ENCODE measurements at regions not wholly inside any gene's neighbourhood (a gene's known extent, or its start where the extent isn't known, plus 50 kb on each side); places are given as distances from the start of the nearest gene placed in this dataset.
A peak's percentile ranks its signal among the peaks of the same experiment; 100 is the strongest.
"Not testable (repeated sequence)": the region's sequence is repeated elsewhere in the genome, so short reads cannot be mapped to it uniquely, and the experiment has no call there.

- no peaks in the 10 kb centered on the region for H3K36me3 ChIP-seq (ENCODE audit: control insufficient read depth in 5 of 5, insufficient read depth in 5 of 5, low read length in 5 of 5)
- H3K27ac ChIP-seq (ENCODE audit: low read depth, low read length), result peak overlapping the region; percentile 75
- peaks cover 0 to 3% (median 3%) of the 10 kb centered on the region in 5 donors for H3K9me3 ChIP-seq (ENCODE audit: control insufficient read depth in 5 of 5, low read length in 5 of 5)
- peaks cover 4 to 27% (median 19%) of the 10 kb centered on the region in 5 donors for H3K4me1 ChIP-seq (ENCODE audit: control insufficient read depth in 5 of 5, insufficient read depth in 5 of 5, low read length in 5 of 5)
- peak overlapping the region in 2 of 5 donors; percentile 10 to 52 for H3K9ac ChIP-seq (ENCODE audit: low read length in 5 of 5)
- H3K27me3 ChIP-seq (ENCODE audit: control insufficient read depth in 5 of 5, insufficient read depth in 4 of 5, low read length in 5 of 5), result no peaks in the 10 kb centered on the region
- no peak overlapping the region for H3K4me3 ChIP-seq (ENCODE audit: low read depth in 1 of 5, low read length in 5 of 5)
These were observed 144.4 kb downstream of the PTBP2 start for GRCh38 chr1:96865731-96866685.

GRCh38 chr1:96872757-96873156 is 151.2 kb downstream of the PTBP2 start:
- no peak overlapping the region for H3K9ac ChIP-seq (ENCODE audit: low read length in 5 of 5)
- no peaks in the 10 kb centered on the region for H3K27me3 ChIP-seq (ENCODE audit: control insufficient read depth in 5 of 5, insufficient read depth in 4 of 5, low read length in 5 of 5)
- H3K9me3 ChIP-seq (ENCODE audit: control insufficient read depth in 5 of 5, low read length in 5 of 5), result peaks cover 2 to 24% (median 13%) of the 10 kb centered on the region in 5 donors
- no peaks in the 10 kb centered on the region for H3K36me3 ChIP-seq (ENCODE audit: control insufficient read depth in 5 of 5, insufficient read depth in 5 of 5, low read length in 5 of 5)
- no peaks in the 10 kb centered on the region for H3K4me1 ChIP-seq (ENCODE audit: control insufficient read depth in 5 of 5, insufficient read depth in 5 of 5, low read length in 5 of 5)
- no peak overlapping the region for H3K4me3 ChIP-seq (ENCODE audit: low read depth in 1 of 5, low read length in 5 of 5)
- no peak overlapping the region for H3K27ac ChIP-seq (ENCODE audit: low read depth, low read length)

DNA sequence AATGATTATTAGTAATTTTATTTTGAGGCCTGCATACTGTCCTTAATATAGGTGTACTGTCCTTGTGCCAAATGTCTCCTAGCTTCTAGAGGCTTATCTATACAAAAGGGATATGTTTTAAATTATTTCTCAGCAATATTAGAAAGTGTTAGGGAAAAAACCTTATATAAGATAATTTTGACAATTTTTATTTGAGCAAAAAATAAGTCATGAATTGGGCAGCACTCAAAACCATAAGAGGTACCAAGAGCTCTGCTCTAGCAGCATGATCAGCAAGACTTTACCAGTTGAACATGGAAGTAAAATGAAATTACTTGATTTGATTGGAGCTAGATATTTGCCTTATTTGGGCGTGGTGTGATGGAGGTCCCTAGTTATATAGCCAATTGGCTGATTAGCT is 157.1 kb downstream of the PTBP2 start:
- Histone ChIP-seq H3K4me3 (ENCODE audit: low read depth in 1 of 5, low read length in 5 of 5) (no peak overlapping the region), H3K27me3 (ENCODE audit: control insufficient read depth in 5 of 5, insufficient read depth in 4 of 5, low read length in 5 of 5) (no peaks in the 10 kb centered on the region), H3K9ac (ENCODE audit: low read length in 5 of 5) (no peak overlapping the region), H3K9me3 (ENCODE audit: control insufficient read depth in 5 of 5, low read length in 5 of 5) (peaks cover 0 to 6% (median 0%) of the 10 kb centered on the region in 5 donors), H3K27ac (ENCODE audit: low read depth, low read length) (no peak overlapping the region), H3K36me3 (ENCODE audit: control insufficient read depth in 5 of 5, insufficient read depth in 5 of 5, low read length in 5 of 5) (no peaks in the 10 kb centered on the region), H3K4me1 (ENCODE audit: control insufficient read depth in 5 of 5, insufficient read depth in 5 of 5, low read length in 5 of 5) (peaks cover 0 to 11% (median 0%) of the 10 kb centered on the region in 5 donors)

- Histone ChIP-seq H3K4me3 (ENCODE audit: low read depth in 1 of 5, low read length in 5 of 5) (no peak overlapping the region), H3K36me3 (ENCODE audit: control insufficient read depth in 5 of 5, insufficient read depth in 5 of 5, low read length in 5 of 5) (no peaks in the 10 kb centered on the region), H3K27me3 (ENCODE audit: control insufficient read depth in 5 of 5, insufficient read depth in 4 of 5, low read length in 5 of 5) (no peaks in the 10 kb centered on the region), H3K4me1 (ENCODE audit: control insufficient read depth in 5 of 5, insufficient read depth in 5 of 5, low read length in 5 of 5) (peaks cover 0 to 11% (median 0%) of the 10 kb centered on the region in 5 donors), H3K27ac (ENCODE audit: low read depth, low read length) (no peak overlapping the region), H3K9ac (ENCODE audit: low read length in 5 of 5) (no peak overlapping the region), H3K9me3 (ENCODE audit: control insufficient read depth in 5 of 5, low read length in 5 of 5) (peaks cover 0 to 3% (median 0%) of the 10 kb centered on the region in 5 donors)
These were observed 159.0 kb downstream of the PTBP2 start for GRCh38 chr1:96880626-96881025.

DNA sequence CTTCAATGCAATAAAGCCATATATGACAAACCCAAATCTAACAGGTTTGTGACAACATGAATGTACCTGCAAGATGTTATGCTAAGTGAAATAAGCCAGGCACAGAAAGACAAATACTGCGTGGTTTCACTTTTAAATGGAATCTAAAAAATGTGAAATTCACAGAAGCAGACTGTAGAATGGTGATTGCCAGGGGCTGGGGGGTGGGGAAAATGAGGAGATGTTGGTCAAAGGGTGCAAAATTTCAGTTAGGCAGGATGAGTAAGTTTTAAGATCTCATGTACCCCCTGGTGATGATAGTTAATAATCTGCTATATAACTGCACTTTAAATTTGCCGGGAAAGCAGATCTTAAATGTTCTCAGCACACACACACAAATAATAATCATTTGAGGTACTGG is 160.5 kb downstream of the PTBP2 start:
- Histone ChIP-seq H3K36me3 (ENCODE audit: control insufficient read depth in 5 of 5, insufficient read depth in 5 of 5, low read length in 5 of 5) (no peaks in the 10 kb centered on the region), H3K4me1 (ENCODE audit: control insufficient read depth in 5 of 5, insufficient read depth in 5 of 5, low read length in 5 of 5) (peaks cover 0 to 11% (median 0%) of the 10 kb centered on the region in 5 donors), H3K4me3 (ENCODE audit: low read depth in 1 of 5, low read length in 5 of 5) (no peak overlapping the region), H3K9me3 (ENCODE audit: control insufficient read depth in 5 of 5, low read length in 5 of 5) (peaks cover 0 to 3% (median 0%) of the 10 kb centered on the region in 5 donors), H3K27ac (ENCODE audit: low read depth, low read length) (no peak overlapping the region), H3K9ac (ENCODE audit: low read length in 5 of 5) (no peak overlapping the region), H3K27me3 (ENCODE audit: control insufficient read depth in 5 of 5, insufficient read depth in 4 of 5, low read length in 5 of 5) (no peaks in the 10 kb centered on the region)

DNA sequence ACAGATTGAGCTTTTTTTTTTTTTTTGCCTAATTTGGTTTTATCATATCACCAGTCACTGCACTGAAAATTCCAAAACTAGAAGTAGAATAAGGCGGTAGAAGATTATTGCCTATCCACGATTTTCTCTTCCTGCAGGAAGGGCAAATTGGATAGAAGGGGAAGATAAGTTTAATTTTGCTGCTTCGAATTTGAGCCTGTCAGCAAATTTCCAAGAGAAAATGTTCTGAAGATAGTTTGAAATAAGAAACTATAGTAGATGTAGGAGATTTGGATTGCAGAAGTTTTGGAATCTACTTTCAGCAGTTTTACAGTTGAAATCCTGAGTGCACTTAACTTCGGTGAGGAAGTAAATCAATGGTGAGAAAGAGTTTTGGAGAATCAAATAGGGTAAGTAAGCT is 164.9 kb downstream of the PTBP2 start:
- Histone ChIP-seq H3K9ac (ENCODE audit: low read length in 5 of 5) (no peak overlapping the region), H3K9me3 (ENCODE audit: control insufficient read depth in 5 of 5, low read length in 5 of 5) (peaks cover 0 to 10% (median 2%) of the 10 kb centered on the region in 5 donors), H3K4me1 (ENCODE audit: control insufficient read depth in 5 of 5, insufficient read depth in 5 of 5, low read length in 5 of 5) (peaks cover 0 to 11% (median 0%) of the 10 kb centered on the region in 5 donors), H3K27ac (ENCODE audit: low read depth, low read length) (no peak overlapping the region), H3K27me3 (ENCODE audit: control insufficient read depth in 5 of 5, insufficient read depth in 4 of 5, low read length in 5 of 5) (no peaks in the 10 kb centered on the region), H3K36me3 (ENCODE audit: control insufficient read depth in 5 of 5, insufficient read depth in 5 of 5, low read length in 5 of 5) (no peaks in the 10 kb centered on the region), H3K4me3 (ENCODE audit: low read depth in 1 of 5, low read length in 5 of 5) (no peak overlapping the region)

DNA sequence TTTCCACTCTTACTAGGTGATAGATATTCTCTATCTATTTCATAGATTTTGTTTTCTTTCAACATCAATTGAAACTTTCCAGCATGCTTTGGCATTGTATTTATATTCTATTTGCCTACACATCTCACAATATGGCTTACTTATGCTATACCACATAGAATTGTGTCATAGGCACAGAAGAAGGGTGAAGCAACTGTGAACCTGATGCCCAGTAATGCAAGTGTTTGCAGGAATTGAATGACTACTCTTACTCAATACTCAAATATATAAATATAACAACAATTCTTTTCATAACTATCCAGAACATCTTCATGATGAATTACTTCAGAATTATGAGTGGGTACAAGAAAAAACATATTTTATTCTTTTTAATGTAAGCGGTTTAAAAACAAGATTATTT is 165.9 kb downstream of the PTBP2 start:
- peaks cover 0 to 2% (median 0%) of the 10 kb centered on the region in 5 donors for H3K4me1 ChIP-seq (ENCODE audit: control insufficient read depth in 5 of 5, insufficient read depth in 5 of 5, low read length in 5 of 5)
- H3K9me3 ChIP-seq (ENCODE audit: control insufficient read depth in 5 of 5, low read length in 5 of 5), result peaks cover 0 to 12% (median 2%) of the 10 kb centered on the region in 5 donors
- H3K27me3 ChIP-seq (ENCODE audit: control insufficient read depth in 5 of 5, insufficient read depth in 4 of 5, low read length in 5 of 5), result no peaks in the 10 kb centered on the region
- H3K4me3 ChIP-seq (ENCODE audit: low read depth in 1 of 5, low read length in 5 of 5), result no peak overlapping the region
- H3K27ac ChIP-seq (ENCODE audit: low read depth, low read length), result no peak overlapping the region
- H3K36me3 ChIP-seq (ENCODE audit: control insufficient read depth in 5 of 5, insufficient read depth in 5 of 5, low read length in 5 of 5), result no peaks in the 10 kb centered on the region
- no peak overlapping the region for H3K9ac ChIP-seq (ENCODE audit: low read length in 5 of 5)

- Histone ChIP-seq H3K36me3 (ENCODE audit: control insufficient read depth in 5 of 5, insufficient read depth in 5 of 5, low read length in 5 of 5) (no peaks in the 10 kb centered on the region), H3K27me3 (ENCODE audit: control insufficient read depth in 5 of 5, insufficient read depth in 4 of 5, low read length in 5 of 5) (no peaks in the 10 kb centered on the region), H3K4me3 (ENCODE audit: low read depth in 1 of 5, low read length in 5 of 5) (peak overlapping the region in 1 of 5 donors; percentile 22), H3K9ac (ENCODE audit: low read length in 5 of 5) (no peak overlapping the region), H3K9me3 (ENCODE audit: control insufficient read depth in 5 of 5, low read length in 5 of 5) (peaks cover 5 to 12% (median 11%) of the 10 kb centered on the region in 5 donors), H3K27ac (ENCODE audit: low read depth, low read length) (no peak overlapping the region), H3K4me1 (ENCODE audit: control insufficient read depth in 5 of 5, insufficient read depth in 5 of 5, low read length in 5 of 5) (no peaks in the 10 kb centered on the region)
These were observed 180.3 kb downstream of the PTBP2 start for GRCh38 chr1:96901783-96902363.

- Histone ChIP-seq H3K4me1 (ENCODE audit: control insufficient read depth in 5 of 5, insufficient read depth in 5 of 5, low read length in 5 of 5) (no peaks in the 10 kb centered on the region), H3K9ac (ENCODE audit: low read length in 5 of 5) (no peak overlapping the region), H3K36me3 (ENCODE audit: control insufficient read depth in 5 of 5, insufficient read depth in 5 of 5, low read length in 5 of 5) (no peaks in the 10 kb centered on the region), H3K4me3 (ENCODE audit: low read depth in 1 of 5, low read length in 5 of 5) (no peak overlapping the region), H3K27me3 (ENCODE audit: control insufficient read depth in 5 of 5, insufficient read depth in 4 of 5, low read length in 5 of 5) (no peaks in the 10 kb centered on the region), H3K9me3 (ENCODE audit: control insufficient read depth in 5 of 5, low read length in 5 of 5) (no peaks in the 10 kb centered on the region), H3K27ac (ENCODE audit: low read depth, low read length) (no peak overlapping the region)
These were observed 190.7 kb downstream of the PTBP2 start for GRCh38 chr1:96912248-96912647.

DNA sequence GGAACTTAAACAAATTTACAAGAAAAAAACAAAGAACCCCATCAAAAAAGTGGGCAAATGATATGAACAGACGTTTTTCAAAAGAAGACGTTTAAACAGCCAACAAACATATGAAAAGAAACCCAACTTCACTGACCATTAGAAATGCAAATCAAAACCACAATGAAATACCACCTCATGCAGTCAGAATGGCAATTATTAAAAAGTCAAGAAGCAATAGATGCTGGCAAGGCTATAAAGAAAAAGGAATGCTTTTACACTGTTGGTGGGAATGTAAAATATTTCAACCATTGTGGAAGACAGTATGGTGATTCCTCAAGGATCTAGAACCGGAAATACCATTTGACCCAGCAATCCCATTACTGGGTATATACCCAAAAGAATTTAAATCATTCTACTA is 194.1 kb downstream of the PTBP2 start:
- H3K27ac ChIP-seq (ENCODE audit: low read depth, low read length); H3K36me3 ChIP-seq (ENCODE audit: control insufficient read depth in 5 of 5, insufficient read depth in 5 of 5, low read length in 5 of 5): not testable (repeated sequence)

More for the DNA sequence above, 194.1 kb downstream of the PTBP2 start:
- not testable (repeated sequence) for H3K27me3 ChIP-seq (ENCODE audit: control insufficient read depth in 5 of 5, insufficient read depth in 4 of 5, low read length in 5 of 5); H3K9ac ChIP-seq (ENCODE audit: low read length in 5 of 5); H3K9me3 ChIP-seq (ENCODE audit: control insufficient read depth in 5 of 5, low read length in 5 of 5); H3K4me1 ChIP-seq (ENCODE audit: control insufficient read depth in 5 of 5, insufficient read depth in 5 of 5, low read length in 5 of 5); H3K4me3 ChIP-seq (ENCODE audit: low read depth in 1 of 5, low read length in 5 of 5)

Data from subcutaneous abdominal adipose tissue (tissue), 5 donors.